GM23338 (cell line): ENCODE measurements at regions not wholly inside any gene's neighbourhood (a gene's known extent, or its start where the extent isn't known, plus 50 kb on each side); places are given as distances from the start of the nearest gene placed in this dataset.

Experiments used
- ATAC-seq: fragments of 200-7000 bp; cut with Tn5 transposase; 3 replicates; pipeline ENCODE4 v1.9.1; 2020
- DNase-seq: peaks from one replicate; pipeline ENCODE4 v3.0.0-alpha.2; 2015; ENCODE audit warnings: low spot score
- H2AFZ ChIP-seq: fragments of 200-600 bp; sonication (generic); 2 replicates; pipeline ENCODE4 v1.8.0; 2016; ENCODE audit warnings: antibody characterized with exemption, mild to moderate bottlenecking, moderate library complexity
- H3F3A ChIP-seq: fragments of 200-600 bp; sonication (generic); replicated peaks from 2 replicates; pipeline ENCODE4 v1.8.0; 2017; ENCODE audit warnings: antibody characterized with exemption, mixed run types, low read depth
- H3K27ac ChIP-seq: fragments of 200-600 bp; sonication (generic); 2 replicates; pipeline ENCODE4 v1.6.1; 2016; ENCODE audit warnings: low read depth
- H3K27me3 ChIP-seq: fragments of 200-600 bp; sonication (generic); 2 replicates; pipeline ENCODE4 v1.8.0; 2016; ENCODE audit warnings: mild to moderate bottlenecking, mixed run types, moderate library complexity; ENCODE audit not compliant: insufficient read depth
- H3K36me3 ChIP-seq: fragments of 200-600 bp; sonication (generic); 2 replicates; pipeline ENCODE4 v1.8.0; 2016; ENCODE audit warnings: mild to moderate bottlenecking; ENCODE audit not compliant: insufficient read depth
- H3K4me1 ChIP-seq: fragments of 200-600 bp; sonication (generic); 2 replicates; pipeline ENCODE4 v1.8.0; 2016; ENCODE audit warnings: mild to moderate bottlenecking, moderate library complexity; ENCODE audit not compliant: insufficient read depth
- H3K4me2 ChIP-seq: fragments of 200-600 bp; sonication (generic); 2 replicates; pipeline ENCODE4 v1.7.1; 2017; ENCODE audit warnings: mixed run types
- H3K4me3 ChIP-seq: fragments of 200-600 bp; sonication (generic); 2 replicates; pipeline ENCODE4 v1.6.1; 2016; ENCODE audit warnings: mixed run types
- H3K79me2 ChIP-seq: fragments of 200-600 bp; sonication (generic); replicated peaks from 2 replicates; pipeline ENCODE4 v1.8.0; 2017; ENCODE audit warnings: mild to moderate bottlenecking; ENCODE audit not compliant: insufficient read depth
- H3K9me2 ChIP-seq: fragments of 200-600 bp; sonication (generic); 2 replicates; pipeline ENCODE4 v1.8.0; 2017; ENCODE audit not compliant: insufficient read depth
- H4K20me1 ChIP-seq: fragments of 200-600 bp; sonication (generic); replicated peaks from 2 replicates; pipeline ENCODE4 v1.8.0; 2017; ENCODE audit warnings: mild to moderate bottlenecking; ENCODE audit not compliant: insufficient read depth
- H3K27ac Mint-ChIP-seq: 2 replicates; pipeline ENCODE4 v1.8.0; 2020; ENCODE audit warnings: inconsistent platforms, mild to moderate bottlenecking, moderate library complexity, mixed read lengths
- H3K27me3 Mint-ChIP-seq: 3 replicates; pipeline ENCODE4 v1.8.0; 2022; ENCODE audit warnings: low read depth, mild to moderate bottlenecking, moderate library complexity, mixed read lengths, inconsistent platforms; ENCODE audit not compliant: insufficient read depth, poor library complexity
- H3K36me3 Mint-ChIP-seq: 3 replicates; pipeline ENCODE4 v1.8.0; 2021; ENCODE audit warnings: low read depth, mild to moderate bottlenecking, inconsistent platforms, moderate library complexity, mixed read lengths
- H3K4me1 Mint-ChIP-seq: 3 replicates; pipeline ENCODE4 v1.8.0; 2020; ENCODE audit warnings: mild to moderate bottlenecking, inconsistent platforms, mixed read lengths
- H3K4me3 Mint-ChIP-seq: 3 replicates; pipeline ENCODE4 v1.8.0; 2021; ENCODE audit warnings: moderate library complexity, mild to moderate bottlenecking, inconsistent platforms, mixed read lengths
- H3K9me3 Mint-ChIP-seq: 3 replicates; pipeline ENCODE4 v1.8.0; 2020; ENCODE audit warnings: moderate library complexity, mild to moderate bottlenecking, inconsistent platforms, mixed read lengths
- ETS1 ChIP-seq: IDR thresholded peaks from 2 replicates; pipeline ENCODE4 v1.6.1; 2016; ENCODE audit warnings: antibody characterized with exemption
- POLR2AphosphoS5 ChIP-seq: IDR thresholded peaks from 2 replicates; pipeline ENCODE4 v1.6.1; 2016; ENCODE audit warnings: antibody characterized with exemption, low read depth
- ZNF114 ChIP-seq: fragments of 250-450 bp; sonication (Bioruptor Pico); IDR thresholded peaks from 2 replicates; pipeline ENCODE4 v1.5.0; 2020; ENCODE audit warnings: mild to moderate bottlenecking, moderate library complexity
- ZNF462 ChIP-seq: fragments of 250-450 bp; sonication (Bioruptor Pico); IDR thresholded peaks from 2 replicates; pipeline ENCODE4 v1.5.0; 2020; ENCODE audit warnings: mild to moderate bottlenecking, moderate library complexity

- TF ChIP-seq ZNF462 (CRISPR knock-in tag), result no peak
Measured at GRCh38 chr9:130775336-130775991, 59.6 kb upstream of the ABL1 start (continued).

- peaks cover 12% of the 10 kb centered on the region for H3K36me3 Mint-ChIP-seq
- no peaks in the 10 kb centered on the region for H3F3A ChIP-seq
- no peaks in the 10 kb centered on the region for H3K27me3 ChIP-seq
- ATAC-seq (no peak), DNase-seq (no peak)
- no peak overlapping the region for H3K4me2 ChIP-seq
- H3K4me1 Mint-ChIP-seq, result peaks cover 11% of the 10 kb centered on the region
- H3K27me3 Mint-ChIP-seq, result peaks cover 10% of the 10 kb centered on the region
- no peaks in the 10 kb centered on the region for H4K20me1 ChIP-seq
- H3K4me3 ChIP-seq, result no peak overlapping the region
- no peaks in the 10 kb centered on the region; the same call in 1 of the 2 replicates for H3K4me1 ChIP-seq
- H3K4me3 Mint-ChIP-seq, result no peak overlapping the region
- TF ChIP-seq ZNF114 (CRISPR knock-in tag) (no peak), ETS1 (no peak), POLR2AphosphoS5 (no peak)
- no peaks in the 10 kb centered on the region for H3K9me2 ChIP-seq
- H3K27ac ChIP-seq, result peak overlapping the region; percentile 10
- no peak overlapping the region for H2AFZ ChIP-seq
- H3K27ac Mint-ChIP-seq, result no peak overlapping the region
- H3K9me3 Mint-ChIP-seq, result peaks cover 20% of the 10 kb centered on the region
- peaks cover 43% of the 10 kb centered on the region for H3K79me2 ChIP-seq
- H3K36me3 ChIP-seq, result no peaks in the 10 kb centered on the region
Measured at GRCh38 chr9:130779153-130779855, 55.8 kb upstream of the ABL1 start.
